ENCODE measurements at regions not wholly inside any gene's neighbourhood (a gene's known extent, or its start where the extent isn't known, plus 50 kb on each side); places are given as distances from the start of the nearest gene placed in this dataset.

- no peak for DNase-seq (ENCODE audit: low read depth in 2 of 2)
Observed at GRCh38 chr4:152159773-152160172, 376.1 kb downstream of the FBXW7 start.

- DNase-seq (ENCODE audit: low read depth in 2 of 2) = no peak
Observed at GRCh38 chr4:152158225-152158624, 377.7 kb downstream of the FBXW7 start.

GRCh38 chr4:152157629-152158028, 378.3 kb downstream of the FBXW7 start:
- no peak for DNase-seq (ENCODE audit: low read depth in 2 of 2)

GRCh38 chr4:152156442-152156841, 379.4 kb downstream of the FBXW7 start:
- DNase-seq (ENCODE audit: low read depth in 2 of 2) = no peak

- no peak for DNase-seq (ENCODE audit: low read depth in 2 of 2)
Observed at GRCh38 chr4:152155070-152155469, 380.8 kb downstream of the FBXW7 start.

- DNase-seq (ENCODE audit: low read depth in 2 of 2) = no peak
Observed at GRCh38 chr4:152154433-152154832, 381.5 kb downstream of the FBXW7 start.

GRCh38 chr4:152153476-152154270, 382.2 kb downstream of the FBXW7 start:
- DNase-seq (ENCODE audit: low read depth in 2 of 2) = no peak

GRCh38 chr4:152150214-152150613, 385.7 kb downstream of the FBXW7 start:
- DNase-seq (ENCODE audit: low read depth in 2 of 2) = no peak

GRCh38 chr4:152149745-152150144, 386.1 kb downstream of the FBXW7 start:
- DNase-seq (ENCODE audit: low read depth in 2 of 2) = no peak

- no peak for DNase-seq (ENCODE audit: low read depth in 2 of 2)
Observed at GRCh38 chr4:152148057-152148456, 387.2 kb upstream of the GATB start.

- no peak for DNase-seq (ENCODE audit: low read depth in 2 of 2)
Observed at GRCh38 chr4:152146244-152146643, 385.4 kb upstream of the GATB start.

- no peak for DNase-seq (ENCODE audit: low read depth in 2 of 2)
Observed at GRCh38 chr4:152143806-152144205, 383.0 kb upstream of the GATB start.

- no peak for DNase-seq (ENCODE audit: low read depth in 2 of 2)
Observed at GRCh38 chr4:152138451-152138850, 377.6 kb upstream of the GATB start.

- DNase-seq (ENCODE audit: low read depth in 2 of 2) = no peak
Observed at GRCh38 chr4:152132776-152133175, 372.0 kb upstream of the GATB start.

GRCh38 chr4:152128356-152128755, 367.5 kb upstream of the GATB start:
- no peak for DNase-seq (ENCODE audit: low read depth in 2 of 2)

GRCh38 chr4:152126238-152126637, 365.4 kb upstream of the GATB start:
- DNase-seq (ENCODE audit: low read depth in 2 of 2) = no peak

GRCh38 chr4:152118819-152119553, 358.2 kb upstream of the GATB start:
- no peak for DNase-seq (ENCODE audit: low read depth in 2 of 2)

- DNase-seq (ENCODE audit: low read depth in 2 of 2) = no peak
Observed at GRCh38 chr4:152117933-152118507, 357.2 kb upstream of the GATB start.

GRCh38 chr4:152117520-152117919, 356.7 kb upstream of the GATB start:
- DNase-seq (ENCODE audit: low read depth in 2 of 2) = no peak

- no peak for DNase-seq (ENCODE audit: low read depth in 2 of 2)
Observed at GRCh38 chr4:152117054-152117453, 356.2 kb upstream of the GATB start.

- no peak for DNase-seq (ENCODE audit: low read depth in 2 of 2)
Observed at GRCh38 chr4:152115794-152116193, 355.0 kb upstream of the GATB start.

- DNase-seq (ENCODE audit: low read depth in 2 of 2) = no peak
Observed at GRCh38 chr4:152115118-152115517, 354.3 kb upstream of the GATB start.

- no peak for DNase-seq (ENCODE audit: low read depth in 2 of 2)
Observed at GRCh38 chr4:152114562-152114961, 353.8 kb upstream of the GATB start.
